Endothelial cell of umbilical vein (primary cell): ENCODE measurements at regions not wholly inside any gene's neighbourhood (a gene's known extent, or its start where the extent isn't known, plus 50 kb on each side); places are given as distances from the start of the nearest gene placed in this dataset.

Source experiments
- BruUV-seq: library from RNA; stranded (reverse); fragments of 400-500 nt; replicated peaks from 2 replicates; lab custom pipeline; 2021; lab: Mats Ljungman, UMichigan
- CTCF ChIA-PET: fragments of 300-600, 350-600 bp; sonication (Branson Sonifier 250); formaldehyde crosslinking; loops from one replicate; lab custom pipeline; 2021; ENCODE audit warnings: antibody characterized with exemption, inconsistent platforms; lab: Charles Lee
- POLR2A ChIA-PET: fragments of 300-600, 350-600 bp; sonication (Branson Sonifier 250); formaldehyde crosslinking; loops from one replicate; lab custom pipeline; 2021; ENCODE audit warnings: antibody characterized with exemption, inconsistent platforms; lab: Charles Lee
- DNase-seq: peaks from one replicate; pipeline ENCODE4 v3.0.0-alpha.2; 2011; ENCODE audit warnings: low read depth, low spot score
- FAIRE-seq: peaks from 2 replicates; lab custom pipeline; 2011; peaks lifted over from hg19 to GRCh38; lab: Jason Lieb, UNC
- H2AFZ ChIP-seq: 2 replicates; pipeline ENCODE4 v1.6.0; 2012; ENCODE audit warnings: low read depth, low read length, control low read depth, inconsistent platforms
- H3K27ac ChIP-seq: 2 replicates; pipeline ENCODE4 v1.5.1; 2011; ENCODE audit warnings: low read depth, mild to moderate bottlenecking, control low read depth, low read length, moderate library complexity; ENCODE audit not compliant: insufficient read depth
- H3K27me3 ChIP-seq, 2 experiments: 2 replicates each; pipeline versions ENCODE4 v1.6.0 to v1.6.1; 2011; ENCODE audit warnings: low read length in 2 of 2, mixed read lengths in 1 of 2; ENCODE audit not compliant: control insufficient read depth in 2 of 2, insufficient read depth in 2 of 2
- H3K36me3 ChIP-seq, 2 experiments: 2 replicates in 1 of 2; 3 replicates in 1 of 2; pipeline ENCODE4 v1.5.1; 2011; ENCODE audit warnings: low read length in 2 of 2, mild to moderate bottlenecking in 1 of 2, moderate library complexity in 1 of 2; ENCODE audit not compliant: control insufficient read depth in 2 of 2, insufficient read depth in 2 of 2; ENCODE audit errors: extremely low read depth in 1 of 2
- H3K4me1 ChIP-seq: 3 replicates; pipeline ENCODE4 v1.5.1; 2011; ENCODE audit warnings: mild to moderate bottlenecking, low read length; ENCODE audit not compliant: control insufficient read depth, insufficient read depth; ENCODE audit errors: extremely low read depth
- H3K4me2 ChIP-seq: 2 replicates; pipeline ENCODE4 v1.6.1; 2011; ENCODE audit warnings: low read length, control low read depth, mixed read lengths; ENCODE audit not compliant: insufficient read depth
- H3K4me3 ChIP-seq, 3 experiments: fragments of 200-600 bp in 1 of 3; sonication (generic), shearing (Covaris generic) in 1 of 3; replicated peaks in 1 of 3; 2 replicates each; pipeline ENCODE4 v1.5.1; 2011 to 2016; ENCODE audit warnings: control low read depth in 3 of 3, low read length in 3 of 3, mild to moderate bottlenecking in 2 of 3, inconsistent platforms in 1 of 3, low read depth in 1 of 3, moderate library complexity in 1 of 3; ENCODE audit not compliant: insufficient read depth in 1 of 3
- H3K79me2 ChIP-seq: 2 replicates; pipeline ENCODE4 v1.6.0; 2012; ENCODE audit warnings: low read length, inconsistent platforms; ENCODE audit not compliant: control insufficient read depth, insufficient read depth
- H3K9ac ChIP-seq: replicated peaks from 2 replicates; pipeline ENCODE3; 2011; ENCODE audit warnings: low read length, control low read depth; ENCODE audit not compliant: insufficient read depth; ENCODE audit errors: extremely low read depth
- H3K9me1 ChIP-seq: replicated peaks from 3 replicates; pipeline ENCODE4 v1.6.0; 2011; ENCODE audit warnings: mild to moderate bottlenecking, low read length; ENCODE audit not compliant: control insufficient read depth, insufficient read depth; ENCODE audit errors: extremely low read depth
- H3K9me3 ChIP-seq: replicated peaks from 2 replicates; pipeline ENCODE4 v1.5.1; 2012; ENCODE audit warnings: low read length, inconsistent platforms; ENCODE audit not compliant: control insufficient read depth, insufficient read depth
- H4K20me1 ChIP-seq: replicated peaks from 2 replicates; pipeline ENCODE3; 2011; ENCODE audit warnings: mild to moderate bottlenecking, low read length; ENCODE audit not compliant: control insufficient read depth, insufficient read depth; ENCODE audit errors: extremely low read depth
- CTCF ChIP-seq, 2 donors: IDR thresholded peaks; 1 replicate in 1 of 2; 2 replicates in 1 of 2; pipeline ENCODE4 v1.5.1; 2011; ENCODE audit warnings: low read length in 2 of 2, mild to moderate bottlenecking in 2 of 2, moderate library complexity in 2 of 2, control low read depth in 1 of 2, inconsistent platforms in 1 of 2, low read depth in 1 of 2; ENCODE audit not compliant: insufficient read depth in 1 of 2; ENCODE audit errors: extremely low read depth in 1 of 2
- EZH2 ChIP-seq: IDR thresholded peaks from 2 replicates; pipeline ENCODE4 v1.6.1; 2012; ENCODE audit warnings: borderline replicate concordance, low read depth, mild to moderate bottlenecking, moderate library complexity, low read length, inconsistent platforms; ENCODE audit not compliant: severe bottlenecking
- FOS ChIP-seq: IDR thresholded peaks from 2 replicates; pipeline ENCODE4 v1.6.1; 2011; ENCODE audit warnings: mild to moderate bottlenecking, low read length, moderate library complexity, borderline replicate concordance; ENCODE audit not compliant: insufficient read depth
- GATA2 ChIP-seq: IDR thresholded peaks from 2 replicates; pipeline ENCODE4 v1.7.0; 2011; ENCODE audit warnings: low read depth, mild to moderate bottlenecking, moderate library complexity, mixed read lengths, low read length; ENCODE audit not compliant: insufficient read length, insufficient read depth
- JUN ChIP-seq: IDR thresholded peaks from 2 replicates; pipeline ENCODE4 v1.6.1; 2011; ENCODE audit warnings: borderline replicate concordance, low read depth; ENCODE audit not compliant: insufficient read length, insufficient read depth
- MAX ChIP-seq: IDR thresholded peaks from 2 replicates; pipeline ENCODE4 v1.6.1; 2011; ENCODE audit not compliant: insufficient read depth, insufficient read length
- MYC ChIP-seq: IDR thresholded peaks from one replicate; pipeline ENCODE4 v1.6.1; 2011; ENCODE audit warnings: mild to moderate bottlenecking, low read depth, low read length
- POLR2A ChIP-seq: IDR thresholded peaks from 2 replicates; pipeline ENCODE4 v1.6.1; 2012; ENCODE audit warnings: low read depth, mild to moderate bottlenecking, control low read depth, low read length
- POLR2AphosphoS5 ChIP-seq: IDR thresholded peaks from 2 replicates; pipeline ENCODE4 v1.6.1; 2012; ENCODE audit warnings: low read depth, mild to moderate bottlenecking, control low read depth, low read length, moderate library complexity; ENCODE audit not compliant: insufficient read depth
- dilution Hi-C: fragments of 300-500 bp; cut with MboI; formaldehyde crosslinking; loops from one replicate; pipeline ENCODE4 v1.15.0; 2019; ENCODE audit warnings: low sequenced_read_pairs; ENCODE audit not compliant: extremely low pct_ligation_motif_present
- intact Hi-C: fragments of 100-400 bp; cut with micrococcal nuclease; formaldehyde crosslinking; loops from one replicate; pipeline ENCODE4 v1.10.0; 2022

- Histone ChIP-seq H2AFZ (no peak overlapping the region), H4K20me1 (no peaks in the 10 kb centered on the region), H3K9me1 (no peaks in the 10 kb centered on the region), H3K4me2 (no peak overlapping the region), H3K27me3 (no peaks in the 10 kb centered on the region), H3K9ac (no peak overlapping the region), H3K79me2 (no peaks in the 10 kb centered on the region), H3K36me3 (no peaks in the 10 kb centered on the region), H3K4me3 (no peak overlapping the region), H3K27ac (no peak overlapping the region), H3K9me3 (no peaks in the 10 kb centered on the region), H3K4me1 (no peaks in the 10 kb centered on the region)
- ChIA-PET POLR2A (no interaction called here), CTCF (no interaction called here)
- no peak for TF ChIP-seq POLR2A
- no peak for TF ChIP-seq CTCF (IDR thresholded peaks at IDR 0.05; ENCODE audit: extremely low read depth in 1 of 2, insufficient read depth in 1 of 2, low read depth in 1 of 2, low read length in 2 of 2)
- no peak for TF ChIP-seq POLR2AphosphoS5
- no peak for TF ChIP-seq EZH2
- no peak for TF ChIP-seq JUN
- TF ChIP-seq MAX = no peak
- no peak for TF ChIP-seq GATA2
- TF ChIP-seq MYC = no peak
- TF ChIP-seq FOS = no peak
- no TSS peak for BruUV-seq
- DNase-seq = no peak
- FAIRE-seq = no peak
- dilution Hi-C loops (no loop called here), intact Hi-C loops (no loop called here)
Observed at GRCh38 chr17:74008196-74008595, 195.3 kb upstream of the RPL38 start.
